Lower leg skin (tissue), 4 donors: ENCODE measurements at regions not wholly inside any gene's neighbourhood (a gene's known extent, or its start where the extent isn't known, plus 50 kb on each side); places are given as distances from the start of the nearest gene placed in this dataset.
"Not testable (repeated sequence)": the region's sequence is repeated elsewhere in the genome, so short reads cannot be mapped to it uniquely, and the experiment has no call there.

Source experiments
- DNase-seq, 2 donors: peaks; one replicate each; pipeline ENCODE4 v3.0.0-alpha.2; 2019; ENCODE audit warnings: low spot score in 2 of 2
- H3K4me3 ChIP-seq: fragments of 200-600 bp; sonication (generic); 2 replicates; pipeline ENCODE4 v1.5.1; 2017; ENCODE audit warnings: mild to moderate bottlenecking, low read depth; ENCODE audit not compliant: poor library complexity, severe bottlenecking
- CTCF ChIP-seq, 3 donors: fragments of 450-650 bp; IDR thresholded peaks; one replicate each; pipeline ENCODE4 v1.5.1; 2016; ENCODE audit warnings: antibody characterized with exemption in 3 of 3, mild to moderate bottlenecking in 3 of 3, moderate library complexity in 2 of 3
- POLR2A ChIP-seq, 2 donors: fragments of 450-650 bp; IDR thresholded peaks; one replicate each; pipeline ENCODE4 v1.6.1; 2016 to 2017; ENCODE audit warnings: antibody characterized with exemption in 2 of 2, mild to moderate bottlenecking in 1 of 2, moderate library complexity in 1 of 2
- WGBS, 2 donors: methylation state at CpG; one replicate each; pipeline ENCODE4 v1.1.5; 2018; 5-methylcytosine and 5-hydroxymethylcytosine counted together
- intact Hi-C: fragments of 100-400 bp; cut with DNase I; formaldehyde crosslinking; loops from one replicate; pipeline ENCODE4 v1.15.0; 2023; ENCODE audit warnings: low total_unique reads

GRCh38 chr5:117736698-117737097, 1162.1 kb upstream of the SEMA6A start:
- TF ChIP-seq CTCF (IDR thresholded peaks at IDR 0.05) (no peak), POLR2A (IDR thresholded peaks at IDR 0.05) (no peak)
- 86 to 97% methylated on average over 2 of the region's 2 CpGs for WGBS, 2 donors
- intact Hi-C loops: no loop called here
- H3K4me3 ChIP-seq: no peak overlapping the region
- no peak for DNase-seq

GRCh38 chr5:117734056-117734455, 1159.4 kb upstream of the SEMA6A start:
- intact Hi-C loops: no loop called here
- no peak for DNase-seq
- no peak overlapping the region for H3K4me3 ChIP-seq
- 92% methylated on average over 4 of the region's 4 CpGs for WGBS, 2 donors
- no peak for TF ChIP-seq CTCF (IDR thresholded peaks at IDR 0.05)
- TF ChIP-seq POLR2A (IDR thresholded peaks at IDR 0.05): no peak

GRCh38 chr5:117733051-117733450, 1158.4 kb upstream of the SEMA6A start:
- DNase-seq: no peak

GRCh38 chr5:117732264-117732663, 1157.6 kb upstream of the SEMA6A start:
- H3K4me3 ChIP-seq: no peak overlapping the region
- DNase-seq: no peak
- TF ChIP-seq CTCF (IDR thresholded peaks at IDR 0.05) (no peak), POLR2A (IDR thresholded peaks at IDR 0.05) (no peak)
- 93 to 95% methylated on average over 3 of the region's 3 CpGs for WGBS, 2 donors
- intact Hi-C loops: no loop called here

More at GRCh38 chr5:117733051-117733450, 1158.4 kb upstream of the SEMA6A start:
- H3K4me3 ChIP-seq: no peak overlapping the region
- 61 to 64% methylated on average over 2 of the region's 2 CpGs for whole genome bisulfite sequencing, 2 donors
- TF ChIP-seq CTCF (IDR thresholded peaks at IDR 0.05) (no peak), POLR2A (IDR thresholded peaks at IDR 0.05) (no peak)
- intact Hi-C loops: no loop called here

GRCh38 chr5:117731446-117731845, 1156.8 kb upstream of the SEMA6A start:
- H3K4me3 ChIP-seq: no peak overlapping the region
- DNase-seq: no peak
- intact Hi-C loops: no loop called here
- TF ChIP-seq CTCF (IDR thresholded peaks at IDR 0.05): no peak
- TF ChIP-seq POLR2A (IDR thresholded peaks at IDR 0.05): no peak
- 55 to 58% methylated on average over 2 of the region's 2 CpGs for WGBS, 2 donors

GRCh38 chr5:117720784-117721183, 1146.2 kb upstream of the SEMA6A start:
- intact Hi-C loops, DNase-seq, H3K4me3 ChIP-seq: not testable (repeated sequence)
- WGBS, 2 donors: 80 to 84% methylated on average over 4 of the region's 4 CpGs
